SHP77 (cell line): ENCODE measurements at regions not wholly inside any gene's neighbourhood (a gene's known extent, or its start where the extent isn't known, plus 50 kb on each side); places are given as distances from the start of the nearest gene placed in this dataset.
"Not testable (repeated sequence)": the region's sequence is repeated elsewhere in the genome, so short reads cannot be mapped to it uniquely, and the experiment has no call there.

Experiments
- DNase-seq, 2 experiments: peaks; one replicate each; lab custom pipeline; 2025; lab: John Stamatoyannopoulos, UW

- DNase-seq = no peak
Measured at GRCh38 chr1:234843946-234844345, 234.0 kb upstream of the IRF2BP2 start.

GRCh38 chr1:234842726-234843641 lies 233.0 kb upstream of the IRF2BP2 start:
- DNase-seq = no peak

GRCh38 chr1:234841710-234842231 lies 231.8 kb upstream of the IRF2BP2 start:
- no peak for DNase-seq

- no peak for DNase-seq
Measured at GRCh38 chr1:234841281-234841680, 231.3 kb upstream of the IRF2BP2 start.

GRCh38 chr1:234840843-234841242 lies 230.9 kb upstream of the IRF2BP2 start:
- no peak for DNase-seq

GRCh38 chr1:234840253-234840652 lies 230.3 kb upstream of the IRF2BP2 start:
- DNase-seq = no peak

- DNase-seq = no peak
Measured at GRCh38 chr1:234839663-234840062, 229.7 kb upstream of the IRF2BP2 start.

- DNase-seq = no peak
Measured at GRCh38 chr1:234838820-234839219, 228.8 kb upstream of the IRF2BP2 start.

- no peak for DNase-seq
Measured at GRCh38 chr1:234838182-234838581, 228.2 kb upstream of the IRF2BP2 start.

- DNase-seq = no peak
Measured at GRCh38 chr1:234837713-234838112, 227.7 kb upstream of the IRF2BP2 start.

GRCh38 chr1:234836776-234837357 lies 226.9 kb upstream of the IRF2BP2 start:
- no peak for DNase-seq

GRCh38 chr1:234836045-234836681 lies 226.2 kb upstream of the IRF2BP2 start:
- DNase-seq = no peak

GRCh38 chr1:234835239-234835638 lies 225.3 kb upstream of the IRF2BP2 start:
- no peak for DNase-seq

GRCh38 chr1:234833646-234834045 lies 223.7 kb upstream of the IRF2BP2 start:
- DNase-seq = no peak

GRCh38 chr1:234833118-234833517 lies 223.1 kb upstream of the IRF2BP2 start:
- DNase-seq = no peak

GRCh38 chr1:234827656-234828055 lies 217.7 kb upstream of the IRF2BP2 start:
- DNase-seq = no peak

- DNase-seq = no peak
Measured at GRCh38 chr1:234827181-234827580, 217.2 kb upstream of the IRF2BP2 start.

- DNase-seq = no peak
Measured at GRCh38 chr1:234826352-234826751, 216.4 kb upstream of the IRF2BP2 start.

- DNase-seq = no peak
Measured at GRCh38 chr1:234825498-234826165, 215.7 kb upstream of the IRF2BP2 start.

GRCh38 chr1:234824836-234825235 lies 214.9 kb upstream of the IRF2BP2 start:
- DNase-seq = not testable (repeated sequence)

- DNase-seq = no peak
Measured at GRCh38 chr1:234823191-234824176, 213.5 kb upstream of the IRF2BP2 start.
